ENCODE measurements at regions not wholly inside any gene's neighbourhood (a gene's known extent, or its start where the extent isn't known, plus 50 kb on each side); places are given as distances from the start of the nearest gene placed in this dataset.
"Not testable (repeated sequence)": the region's sequence is repeated elsewhere in the genome, so short reads cannot be mapped to it uniquely, and the experiment has no call there.

- intact Hi-C loops (cut with DNase I): no loop called here
- DNase-seq: no peak
These were observed 196.6 kb upstream of the NPVF start for GRCh38 chr7:25424855-25425254.

- DNase-seq: no peak
- intact Hi-C loops (cut with DNase I): no loop called here
These were observed 199.4 kb upstream of the NPVF start for GRCh38 chr7:25427721-25428120.

GRCh38 chr7:25429731-25430130 lies 201.4 kb upstream of the NPVF start:
- intact Hi-C loops (cut with DNase I): no loop called here
- peak in 2 of 42 donors; percentile 10 to 42 for DNase-seq

- intact Hi-C loops (cut with DNase I): no loop called here
- no peak for DNase-seq
These were observed 202.1 kb upstream of the NPVF start for GRCh38 chr7:25430200-25430931.

- DNase-seq: peak in 29 of 42 donors; percentile 6 to 74 (median 30)
- intact Hi-C loops (cut with DNase I): no loop called here
These were observed 203.7 kb upstream of the NPVF start for GRCh38 chr7:25431956-25432450.

- no peak for DNase-seq
- intact Hi-C loops (cut with DNase I): no loop called here
These were observed 204.5 kb upstream of the NPVF start for GRCh38 chr7:25432807-25433206.

GRCh38 chr7:25436413-25436812 lies 208.1 kb upstream of the NPVF start:
- intact Hi-C loops (cut with DNase I): no loop called here
- no peak for DNase-seq

- no peak for DNase-seq
- intact Hi-C loops (cut with DNase I): no loop called here
These were observed 209.0 kb upstream of the NPVF start for GRCh38 chr7:25437308-25437707.

- intact Hi-C loops (cut with DNase I): no loop called here
- no peak for DNase-seq
These were observed 216.7 kb upstream of the NPVF start for GRCh38 chr7:25444991-25445390.

- DNase-seq: no peak
- intact Hi-C loops (cut with DNase I): no loop called here
These were observed 220.0 kb upstream of the NPVF start for GRCh38 chr7:25448301-25448700.

GRCh38 chr7:25454020-25454419 lies 225.7 kb upstream of the NPVF start:
- intact Hi-C loops (cut with DNase I): no loop called here
- no peak for DNase-seq

- intact Hi-C loops (cut with DNase I): no loop called here
- DNase-seq: no peak
These were observed 226.3 kb upstream of the NPVF start for GRCh38 chr7:25454562-25455041.

GRCh38 chr7:25455683-25456251 lies 227.5 kb upstream of the NPVF start:
- intact Hi-C loops (cut with DNase I): no loop called here

GRCh38 chr7:25456467-25457171 lies 228.3 kb upstream of the NPVF start:
- DNase-seq: peak in 4 of 42 donors; percentile 8 to 25 (median 9)
- intact Hi-C loops (cut with DNase I): no loop called here

More at GRCh38 chr7:25455683-25456251, 227.5 kb upstream of the NPVF start:
- no peak for DNase-seq

- intact Hi-C loops (cut with DNase I): no loop called here
- no peak for DNase-seq
These were observed 230.8 kb upstream of the NPVF start for GRCh38 chr7:25459057-25459456.

- DNase-seq: no peak
- intact Hi-C loops (cut with DNase I): no loop called here
These were observed 232.1 kb upstream of the NPVF start for GRCh38 chr7:25460433-25460832.

- intact Hi-C loops (cut with DNase I): no loop called here
- no peak for DNase-seq
These were observed 241.4 kb upstream of the NPVF start for GRCh38 chr7:25469669-25470068.

GRCh38 chr7:25476863-25477499 lies 248.7 kb upstream of the NPVF start:
- intact Hi-C loops (cut with DNase I): no loop called here

GRCh38 chr7:25478221-25478620 lies 249.9 kb upstream of the NPVF start:
- intact Hi-C loops (cut with DNase I): not testable (repeated sequence)

More at GRCh38 chr7:25476863-25477499, 248.7 kb upstream of the NPVF start:
- DNase-seq: no peak

GRCh38 chr7:25478925-25479324 lies 250.6 kb upstream of the NPVF start:
- intact Hi-C loops (cut with DNase I): no loop called here

More at GRCh38 chr7:25478221-25478620, 249.9 kb upstream of the NPVF start:
- not testable (repeated sequence) for DNase-seq

More at GRCh38 chr7:25478925-25479324, 250.6 kb upstream of the NPVF start:
- no peak for DNase-seq
